DOHH2 (cell line): ENCODE measurements at regions not wholly inside any gene's neighbourhood (a gene's known extent, or its start where the extent isn't known, plus 50 kb on each side); places are given as distances from the start of the nearest gene placed in this dataset.

Experiments used
- CTCF ChIP-seq: fragments of 200-600 bp; sonication (generic); IDR thresholded peaks from one replicate; pipeline ENCODE4 v1.5.1; 2014; ENCODE audit warnings: antibody characterized with exemption, mild to moderate bottlenecking, low read depth, low read length; ENCODE audit not compliant: poor library complexity, severe bottlenecking
- EZH2phosphoT487 ChIP-seq: fragments of 200-600 bp; sonication (generic); IDR thresholded peaks from 2 replicates; pipeline ENCODE4 v1.6.1; 2017; ENCODE audit warnings: borderline replicate concordance, mild to moderate bottlenecking, antibody characterized with exemption, low read length, moderate library complexity, mixed read lengths

- no peak for TF ChIP-seq CTCF
- TF ChIP-seq EZH2phosphoT487, result no peak
Measured at GRCh38 chr4:176470671-176471070, 150.9 kb downstream of the SPCS3 start.
